ENCODE measurements at regions not wholly inside any gene's neighbourhood (a gene's known extent, or its start where the extent isn't known, plus 50 kb on each side); places are given as distances from the start of the nearest gene placed in this dataset.

DNA sequence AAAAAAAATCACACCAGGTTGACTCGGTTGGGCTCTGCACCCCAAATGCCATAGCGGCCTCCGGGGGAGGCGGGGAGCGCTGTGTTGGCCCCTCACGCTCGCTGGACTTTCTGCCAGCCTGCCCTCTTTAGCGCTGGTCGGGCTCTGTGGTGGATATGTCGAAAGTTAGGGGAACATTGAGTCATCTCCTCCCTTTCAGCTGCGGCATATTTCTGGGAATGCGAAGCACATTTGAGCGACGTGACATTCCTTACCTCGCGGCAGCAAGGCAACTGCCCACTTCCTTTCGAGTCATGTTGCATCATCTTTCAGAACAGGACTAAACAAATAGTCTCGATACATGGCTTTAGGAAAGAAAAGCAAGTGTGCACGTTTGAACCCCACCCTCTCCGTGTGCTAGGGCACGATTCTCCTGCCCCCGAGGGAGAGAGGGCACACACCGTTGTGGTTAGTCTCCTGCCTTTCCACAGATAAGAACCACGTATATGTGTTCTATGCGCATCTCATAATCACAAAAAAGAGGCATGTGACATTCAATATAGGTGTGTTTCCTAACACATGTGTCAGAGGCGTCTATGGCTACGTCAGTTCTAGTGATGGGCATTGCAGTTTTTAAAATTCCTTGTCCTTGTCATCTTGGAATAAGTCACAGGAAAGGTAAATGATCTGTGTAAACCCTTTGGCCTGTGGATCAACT is 105.9 kb upstream of the SLC45A1 start (continued):
- TF ChIP-seq, protein P1, sequence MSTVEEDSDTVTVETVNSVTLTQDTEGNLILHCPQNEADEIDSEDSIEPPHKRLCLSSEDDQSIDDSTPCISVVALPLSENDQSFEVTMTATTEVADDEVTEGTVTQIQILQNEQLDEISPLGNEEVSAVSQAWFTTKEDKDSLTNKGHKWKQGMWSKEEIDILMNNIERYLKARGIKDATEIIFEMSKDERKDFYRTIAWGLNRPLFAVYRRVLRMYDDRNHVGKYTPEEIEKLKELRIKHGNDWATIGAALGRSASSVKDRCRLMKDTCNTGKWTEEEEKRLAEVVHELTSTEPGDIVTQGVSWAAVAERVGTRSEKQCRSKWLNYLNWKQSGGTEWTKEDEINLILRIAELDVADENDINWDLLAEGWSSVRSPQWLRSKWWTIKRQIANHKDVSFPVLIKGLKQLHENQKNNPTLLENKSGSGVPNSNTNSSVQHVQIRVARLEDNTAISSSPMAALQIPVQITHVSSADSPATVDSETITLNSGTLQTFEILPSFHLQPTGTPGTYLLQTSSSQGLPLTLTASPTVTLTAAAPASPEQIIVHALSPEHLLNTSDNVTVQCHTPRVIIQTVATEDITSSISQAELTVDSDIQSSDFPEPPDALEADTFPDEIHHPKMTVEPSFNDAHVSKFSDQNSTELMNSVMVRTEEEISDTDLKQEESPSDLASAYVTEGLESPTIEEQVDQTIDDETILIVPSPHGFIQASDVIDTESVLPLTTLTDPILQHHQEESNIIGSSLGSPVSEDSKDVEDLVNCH (CRISPR knock-in tag; IDR thresholded peaks at IDR 0.05), result no peak
- TF ChIP-seq NKX3-1 (CRISPR knock-in tag; IDR thresholded peaks at IDR 0.05), result peak; percentile 77
- 0 out of 2 replicates have a peak, but pooled peaks have one; percentile 16 for TF ChIP-seq GLI4 (CRISPR knock-in tag; IDR thresholded peaks at IDR 0.05; ENCODE audit: borderline replicate concordance)
- TF ChIP-seq, protein P2, sequence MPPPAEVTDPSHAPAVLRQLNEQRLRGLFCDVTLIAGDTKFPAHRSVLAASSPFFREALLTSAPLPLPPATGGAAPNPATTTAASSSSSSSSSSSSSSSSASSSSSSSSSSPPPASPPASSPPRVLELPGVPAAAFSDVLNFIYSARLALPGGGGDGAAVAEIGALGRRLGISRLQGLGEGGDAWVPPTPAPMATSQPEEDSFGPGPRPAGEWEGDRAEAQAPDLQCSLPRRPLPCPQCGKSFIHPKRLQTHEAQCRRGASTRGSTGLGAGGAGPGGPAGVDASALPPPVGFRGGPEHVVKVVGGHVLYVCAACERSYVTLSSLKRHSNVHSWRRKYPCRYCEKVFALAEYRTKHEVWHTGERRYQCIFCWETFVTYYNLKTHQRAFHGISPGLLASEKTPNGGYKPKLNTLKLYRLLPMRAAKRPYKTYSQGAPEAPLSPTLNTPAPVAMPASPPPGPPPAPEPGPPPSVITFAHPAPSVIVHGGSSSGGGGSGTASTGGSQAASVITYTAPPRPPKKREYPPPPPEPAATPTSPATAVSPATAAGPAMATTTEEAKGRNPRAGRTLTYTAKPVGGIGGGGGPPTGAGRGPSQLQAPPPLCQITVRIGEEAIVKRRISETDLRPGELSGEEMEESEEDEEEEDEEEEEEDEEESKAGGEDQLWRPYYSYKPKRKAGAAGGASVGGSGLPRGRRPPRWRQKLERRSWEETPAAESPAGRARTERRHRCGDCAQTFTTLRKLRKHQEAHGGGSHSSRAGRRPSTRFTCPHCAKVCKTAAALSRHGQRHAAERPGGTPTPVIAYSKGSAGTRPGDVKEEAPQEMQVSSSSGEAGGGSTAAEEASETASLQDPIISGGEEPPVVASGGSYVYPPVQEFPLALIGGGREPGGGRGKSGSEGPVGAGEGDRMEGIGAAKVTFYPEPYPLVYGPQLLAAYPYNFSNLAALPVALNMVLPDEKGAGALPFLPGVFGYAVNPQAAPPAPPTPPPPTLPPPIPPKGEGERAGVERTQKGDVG (CRISPR knock-in tag; IDR thresholded peaks at IDR 0.05; ENCODE audit: borderline replicate concordance), result peak; percentile 94
- TF ChIP-seq SMARCC2 (IDR thresholded peaks at IDR 0.05), result no peak
- peak; percentile 74 for TF ChIP-seq HIVEP1 (CRISPR knock-in tag; IDR thresholded peaks at IDR 0.05)
- no peak for TF ChIP-seq ZC3H4 (CRISPR knock-in tag; IDR thresholded peaks at IDR 0.05; ENCODE audit: borderline replicate concordance)
- no peak for TF ChIP-seq POLR2AphosphoS2 (IDR thresholded peaks at IDR 0.05; ENCODE audit: low read depth, low read length)
- no peak for TF ChIP-seq ZNF737 (CRISPR knock-in tag; IDR thresholded peaks at IDR 0.05; ENCODE audit: borderline replicate concordance)
- peak; percentile 72 for TF ChIP-seq U2AF1 (optimal IDR thresholded peaks at IDR 0.05; ENCODE audit: low read depth, low read length)
- peak; percentile 96 for TF ChIP-seq SSRP1 (CRISPR knock-in tag; IDR thresholded peaks at IDR 0.05)
- no peak for TF ChIP-seq ELF4 (CRISPR knock-in tag; IDR thresholded peaks at IDR 0.05; ENCODE audit: borderline replicate concordance)
- peak; percentile 54; the same call in 1 of the 2 replicates for TF ChIP-seq GZF1 (CRISPR knock-in tag; IDR thresholded peaks at IDR 0.05)
- TF ChIP-seq SOX6 (IDR thresholded peaks at IDR 0.05), result no peak
- peak; percentile 98 for TF ChIP-seq SOX6 (CRISPR knock-in tag; IDR thresholded peaks at IDR 0.05)
- TF ChIP-seq ZNF766 (CRISPR knock-in tag; IDR thresholded peaks at IDR 0.05; ENCODE audit: borderline replicate concordance), result peak; percentile 84; the same call in 1 of the 2 replicates
- peak; percentile 69; the same call in 1 of the 2 replicates for TF ChIP-seq ESRRA (CRISPR knock-in tag; IDR thresholded peaks at IDR 0.05; ENCODE audit: low read depth)
- TF ChIP-seq PLRG1 (conservative IDR thresholded peaks at IDR 0.05), result no peak
- no peak for TF ChIP-seq ZFYVE20 (CRISPR knock-in tag; IDR thresholded peaks at IDR 0.05; ENCODE audit: borderline replicate concordance, low read depth)
- peak; percentile 100 for TF ChIP-seq GATAD2A (CRISPR knock-in tag; IDR thresholded peaks at IDR 0.05)
- peak; percentile 98 for TF ChIP-seq TBX2 (CRISPR knock-in tag; IDR thresholded peaks at IDR 0.05; ENCODE audit: borderline replicate concordance)
- TF ChIP-seq, protein P3, sequence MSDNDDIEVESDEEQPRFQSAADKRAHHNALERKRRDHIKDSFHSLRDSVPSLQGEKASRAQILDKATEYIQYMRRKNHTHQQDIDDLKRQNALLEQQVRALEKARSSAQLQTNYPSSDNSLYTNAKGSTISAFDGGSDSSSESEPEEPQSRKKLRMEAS (IDR thresholded peaks at IDR 0.05), result peak; percentile 97
- TF ChIP-seq, protein P4, sequence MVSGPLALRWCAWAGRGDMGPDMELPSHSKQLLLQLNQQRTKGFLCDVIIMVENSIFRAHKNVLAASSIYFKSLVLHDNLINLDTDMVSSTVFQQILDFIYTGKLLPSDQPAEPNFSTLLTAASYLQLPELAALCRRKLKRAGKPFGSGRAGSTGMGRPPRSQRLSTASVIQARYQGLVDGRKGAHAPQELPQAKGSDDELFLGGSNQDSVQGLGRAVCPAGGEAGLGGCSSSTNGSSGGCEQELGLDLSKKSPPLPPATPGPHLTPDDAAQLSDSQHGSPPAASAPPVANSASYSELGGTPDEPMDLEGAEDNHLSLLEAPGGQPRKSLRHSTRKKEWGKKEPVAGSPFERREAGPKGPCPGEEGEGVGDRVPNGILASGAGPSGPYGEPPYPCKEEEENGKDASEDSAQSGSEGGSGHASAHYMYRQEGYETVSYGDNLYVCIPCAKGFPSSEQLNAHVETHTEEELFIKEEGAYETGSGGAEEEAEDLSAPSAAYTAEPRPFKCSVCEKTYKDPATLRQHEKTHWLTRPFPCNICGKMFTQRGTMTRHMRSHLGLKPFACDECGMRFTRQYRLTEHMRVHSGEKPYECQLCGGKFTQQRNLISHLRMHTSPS (CRISPR knock-in tag; IDR thresholded peaks at IDR 0.05; ENCODE audit: low read depth), result peak; percentile 98
- TF ChIP-seq FOXP1 (IDR thresholded peaks at IDR 0.05), result no peak
- TF ChIP-seq FOXP1 (CRISPR knock-in tag; IDR thresholded peaks at IDR 0.05), result peak; percentile 96
- no peak for TF ChIP-seq RFX5 (IDR thresholded peaks at IDR 0.05; ENCODE audit: low read depth, low read length)
